NCI-H187 treated with DMSO at 0.1 percent for 48 hours (cell line): ENCODE measurements at regions not wholly inside any gene's neighbourhood (a gene's known extent, or its start where the extent isn't known, plus 50 kb on each side); places are given as distances from the start of the nearest gene placed in this dataset.

Experiments
- DNase-seq: peaks from one replicate; lab custom pipeline; 2025; lab: John Stamatoyannopoulos, UW

- DNase-seq = no peak
Measured at GRCh38 chr1:165025805-165026204, 330.7 kb downstream of the LMX1A start.

GRCh38 chr1:165014753-165015152, 341.8 kb downstream of the LMX1A start:
- no peak for DNase-seq

- DNase-seq = no peak
Measured at GRCh38 chr1:165011991-165012531, 344.5 kb downstream of the LMX1A start.

DNA sequence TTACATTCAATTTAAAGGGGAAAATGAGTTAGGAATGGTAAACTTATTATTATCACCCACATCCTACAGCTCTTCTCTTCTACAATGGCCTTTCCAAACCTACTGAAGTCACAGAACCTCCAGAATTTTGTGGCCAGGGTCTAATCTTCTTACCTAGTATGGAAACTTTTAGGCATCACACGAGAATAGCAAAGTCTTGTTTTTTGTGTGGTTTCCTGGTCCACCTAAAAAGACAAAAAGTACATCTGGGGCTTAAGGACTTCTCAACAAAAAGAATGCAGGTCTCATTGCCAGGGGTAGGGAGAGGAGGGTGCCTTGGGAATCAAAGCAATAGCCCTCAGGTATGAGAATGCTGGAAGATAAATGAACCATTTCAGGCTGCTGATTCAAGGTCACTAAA, 345.3 kb downstream of the LMX1A start:
- DNase-seq = no peak

DNA sequence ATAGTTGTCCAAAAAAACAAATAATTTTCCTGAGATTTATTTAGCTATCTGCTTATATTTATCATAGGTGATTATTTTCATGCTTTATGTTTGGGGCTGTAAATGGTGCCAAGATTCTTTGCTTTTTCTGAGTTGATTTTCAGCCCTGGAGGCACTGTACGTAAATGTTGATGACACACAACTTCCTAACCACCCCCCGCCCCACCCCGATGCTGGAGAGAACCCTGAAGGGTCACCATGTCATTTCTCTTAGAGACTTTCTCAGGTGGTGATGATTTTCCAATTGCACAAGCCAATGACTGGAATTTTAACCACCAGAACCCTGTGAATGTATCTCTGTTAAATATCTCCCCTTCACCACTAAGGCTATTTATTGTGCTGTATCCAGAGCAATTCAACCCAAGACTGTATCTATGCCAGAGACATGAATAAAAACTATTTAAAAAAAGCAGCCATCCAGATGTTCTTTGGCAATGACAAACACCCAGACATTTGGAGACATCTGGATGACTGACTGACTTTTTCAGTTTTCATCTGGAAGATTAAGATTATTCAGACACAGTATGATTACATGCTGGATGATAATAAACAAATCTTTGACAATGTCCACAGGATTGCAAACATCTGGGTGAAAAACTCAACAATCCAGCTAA, 346.0 kb downstream of the LMX1A start:
- DNase-seq = no peak

GRCh38 chr1:165006831-165007230, 349.7 kb downstream of the LMX1A start:
- no peak for DNase-seq

GRCh38 chr1:164999146-164999545, 357.4 kb downstream of the LMX1A start:
- no peak for DNase-seq

GRCh38 chr1:164991763-164992314, 364.7 kb downstream of the LMX1A start:
- no peak for DNase-seq

GRCh38 chr1:164983023-164983650, 373.4 kb downstream of the LMX1A start:
- DNase-seq = no peak

DNA sequence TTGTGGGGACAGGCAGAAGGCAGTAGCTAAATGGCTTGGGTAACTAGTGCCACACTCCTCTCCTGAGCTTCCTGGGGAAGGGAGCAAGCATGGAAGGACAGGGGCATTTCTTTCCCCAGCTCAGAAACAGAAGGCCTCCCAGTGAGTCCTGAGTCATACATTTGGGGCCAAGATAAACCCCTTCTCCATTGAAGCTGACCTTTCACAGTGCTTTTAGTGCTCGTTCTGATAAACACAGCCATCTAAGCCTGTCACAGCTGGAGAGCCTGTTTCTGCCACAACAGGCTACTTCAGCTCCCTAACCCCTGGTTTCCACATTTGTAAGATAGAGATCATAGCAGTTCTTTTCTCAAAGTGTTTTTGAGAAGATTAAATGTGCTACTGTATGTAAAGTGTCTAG, 374.0 kb downstream of the LMX1A start:
- no peak for DNase-seq

DNA sequence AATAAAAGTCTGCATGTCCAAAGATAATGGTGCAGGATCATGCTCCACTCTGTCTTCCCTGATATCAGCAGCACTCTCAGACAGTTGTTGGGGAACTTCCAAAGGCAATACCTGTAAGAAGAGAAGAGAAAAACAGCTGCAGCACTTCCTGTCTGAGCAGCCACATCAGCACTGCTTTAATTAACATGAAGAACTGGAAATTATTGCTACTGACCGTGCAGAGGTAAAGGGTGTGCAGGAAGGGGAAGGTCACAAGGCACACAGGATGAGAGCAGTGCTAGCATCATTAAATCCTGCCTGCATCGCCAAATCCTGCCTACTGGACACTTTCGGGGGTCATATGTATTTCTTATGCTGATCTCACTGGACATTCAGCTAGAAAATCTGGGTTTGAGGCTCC, 379.0 kb downstream of the LMX1A start:
- no peak for DNase-seq

- DNase-seq = no peak
Measured at GRCh38 chr1:164971921-164972415, 384.5 kb downstream of the LMX1A start.

DNA sequence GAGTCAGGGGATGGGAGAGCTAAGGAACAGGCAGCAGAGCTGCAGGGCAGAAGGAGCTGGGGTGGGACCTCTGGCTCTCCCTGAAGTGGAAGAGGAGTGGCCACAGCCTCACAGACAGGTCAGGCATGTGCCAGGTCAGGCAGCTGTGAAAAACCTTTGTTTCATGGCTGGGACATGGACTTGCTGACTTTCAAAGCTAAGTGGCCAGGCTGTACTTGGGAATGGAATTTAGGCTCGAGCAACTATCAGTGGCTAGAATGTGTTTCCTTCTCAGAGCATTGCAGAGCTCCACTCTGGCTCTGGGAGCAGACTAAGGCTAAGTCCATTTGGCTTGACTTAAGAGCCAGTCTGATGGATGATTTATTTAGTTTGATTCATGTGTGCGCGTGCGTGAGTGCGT, 385.1 kb downstream of the LMX1A start:
- DNase-seq = no peak

GRCh38 chr1:164969253-164969652, 387.3 kb downstream of the LMX1A start:
- no peak for DNase-seq

DNA sequence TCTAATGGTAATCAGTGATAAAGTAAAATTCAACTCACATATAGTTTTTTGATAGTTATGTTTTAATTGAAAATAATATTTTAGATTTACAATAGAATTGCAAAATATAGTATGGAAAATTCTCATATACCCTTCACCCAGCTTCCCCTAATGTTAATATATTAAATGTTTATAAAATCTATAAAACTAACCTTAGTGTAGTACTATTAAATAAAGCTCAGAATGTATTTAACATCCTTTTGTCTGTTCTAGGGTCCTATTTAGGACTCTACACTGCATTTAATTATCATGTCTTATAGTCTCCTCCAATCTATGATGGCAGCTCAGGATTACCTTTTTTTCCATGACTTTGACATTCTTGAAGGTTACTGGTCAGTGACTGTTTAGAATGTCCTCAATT, 389.2 kb downstream of the LMX1A start:
- no peak for DNase-seq

DNA sequence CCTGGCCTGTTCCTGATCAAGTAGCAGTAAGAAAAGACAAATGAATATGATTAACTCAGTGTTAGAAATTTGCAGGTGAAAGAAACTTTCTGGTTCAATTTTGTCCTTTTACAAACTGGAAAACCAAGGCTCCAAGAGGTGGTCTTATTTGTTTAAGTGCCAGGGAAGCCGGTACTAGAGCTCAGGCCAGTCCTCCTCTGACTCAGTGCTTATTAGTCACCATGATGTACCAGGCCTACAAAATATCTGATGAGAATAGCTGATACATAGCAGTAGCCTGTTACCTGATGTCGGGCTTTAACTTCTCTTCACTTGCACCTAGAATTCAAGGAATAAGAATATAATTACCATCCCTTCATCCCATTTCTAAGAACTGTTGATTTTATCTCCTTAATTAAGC, 394.8 kb downstream of the LMX1A start:
- DNase-seq = no peak

DNA sequence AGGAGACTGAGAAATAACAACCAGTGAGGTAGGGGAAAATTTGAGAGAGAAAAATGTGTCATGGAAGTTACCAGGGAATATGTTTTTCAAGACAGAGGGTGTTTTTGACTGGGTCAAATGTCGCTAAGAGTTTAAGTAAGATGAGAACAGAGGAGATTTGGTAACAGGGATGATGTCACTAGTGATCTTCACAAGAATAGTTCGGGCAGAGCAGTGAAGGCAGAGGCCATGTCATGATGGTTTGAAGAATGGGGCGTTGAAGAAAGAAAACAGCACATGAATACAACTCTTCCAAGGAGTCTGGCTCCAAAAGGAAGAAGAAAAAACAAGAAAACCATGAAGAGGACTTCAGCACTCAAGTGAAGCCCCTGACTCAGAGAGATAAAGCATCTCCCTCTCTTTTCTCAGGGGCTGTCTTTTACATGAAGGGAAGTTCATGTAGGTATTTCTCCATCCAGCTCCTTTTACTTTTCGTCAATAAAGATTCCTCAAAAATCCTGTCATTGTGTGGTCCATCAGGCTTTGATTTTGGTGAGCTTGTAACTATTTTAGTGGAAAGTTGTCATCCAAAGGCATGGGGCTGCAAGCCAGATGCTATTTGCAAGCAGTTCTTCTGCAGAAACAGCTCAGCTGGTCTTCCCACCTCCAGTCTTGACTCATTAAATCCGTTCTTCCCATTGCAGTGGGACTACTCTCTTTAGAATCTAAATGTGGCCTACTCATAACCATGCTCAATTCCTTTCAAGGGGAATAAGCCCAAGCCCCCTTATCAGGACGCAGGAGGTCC, 397.3 kb downstream of the LMX1A start:
- no peak for DNase-seq

GRCh38 chr1:164953815-164954214, 394.8 kb downstream of the PBX1 start:
- no peak for DNase-seq

- no peak for DNase-seq
Measured at GRCh38 chr1:164953098-164953497, 394.1 kb downstream of the PBX1 start.

GRCh38 chr1:164951508-164951907, 392.5 kb downstream of the PBX1 start:
- DNase-seq = no peak

GRCh38 chr1:164950541-164950986, 391.6 kb downstream of the PBX1 start:
- no peak for DNase-seq

DNA sequence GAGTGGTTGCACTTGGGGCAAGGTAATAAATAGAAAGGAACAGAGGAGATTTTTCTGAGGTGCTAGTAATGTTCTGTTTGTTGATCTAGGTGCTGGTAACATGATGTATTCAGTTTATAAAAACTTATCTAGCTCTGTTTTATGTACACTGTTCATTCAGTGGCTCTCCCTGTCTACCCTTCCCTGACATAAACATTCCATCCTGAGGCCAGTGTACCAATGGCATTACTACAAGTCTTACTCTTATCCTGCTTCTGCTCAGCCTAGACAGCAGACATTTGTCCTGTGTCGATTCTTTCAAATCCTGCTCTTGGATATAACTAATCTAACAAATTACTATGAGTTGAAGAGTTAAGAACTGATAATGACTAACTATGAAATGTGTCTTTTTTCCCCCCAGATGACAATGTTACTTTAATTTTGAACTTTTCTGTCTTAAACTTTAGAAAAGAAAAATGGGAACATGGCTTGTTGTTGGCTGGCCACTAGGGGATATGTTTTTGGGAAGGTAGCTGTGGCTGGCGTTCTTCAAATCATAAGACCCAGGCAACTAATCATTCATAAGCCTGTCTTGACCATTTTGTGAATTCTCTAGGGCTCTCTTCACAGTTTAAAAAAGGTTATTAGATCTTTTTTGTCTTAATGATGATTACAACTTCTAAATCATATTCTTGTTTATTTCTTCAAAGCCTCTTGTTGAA, 390.9 kb downstream of the PBX1 start:
- DNase-seq = no peak
